SU-DHL-6 (cell line): ENCODE measurements at regions not wholly inside any gene's neighbourhood (a gene's known extent, or its start where the extent isn't known, plus 50 kb on each side); places are given as distances from the start of the nearest gene placed in this dataset.

Experiments used
- H2AFZ ChIP-seq: fragments of 200-600 bp; sonication (generic); 2 replicates; pipeline ENCODE4 v1.6.1; 2014; ENCODE audit warnings: low read depth, mild to moderate bottlenecking, moderate library complexity, mixed read lengths, antibody characterized with exemption, low read length; ENCODE audit not compliant: severe bottlenecking
- H3F3A ChIP-seq: fragments of 200-600 bp; shearing (Covaris generic); 2 replicates; pipeline ENCODE4 v1.6.0; 2016; ENCODE audit warnings: antibody characterized with exemption, mild to moderate bottlenecking; ENCODE audit not compliant: insufficient read depth
- H3K27ac ChIP-seq: fragments of 200-600 bp; sonication (generic); 2 replicates; pipeline ENCODE4 v1.5.1; 2016; ENCODE audit warnings: low read depth, mild to moderate bottlenecking, low read length, moderate library complexity, mixed read lengths
- H3K27me3 ChIP-seq: fragments of 200-600 bp; sonication (generic), shearing (Covaris generic); 2 replicates; pipeline ENCODE4 v1.6.0; 2014; ENCODE audit warnings: mild to moderate bottlenecking, low read length
- H3K36me3 ChIP-seq: fragments of 200-600 bp; sonication (generic); 2 replicates; pipeline ENCODE4 v1.6.1; 2014; ENCODE audit warnings: mild to moderate bottlenecking, low read length, mixed read lengths
- H3K4me2 ChIP-seq: fragments of 300-600, 200-600 bp; shearing (Covaris generic), sonication (generic); 2 replicates; pipeline ENCODE4 v1.6.0; 2014; ENCODE audit warnings: low read length, low read depth, mild to moderate bottlenecking; ENCODE audit not compliant: poor library complexity, severe bottlenecking
- H3K4me3 ChIP-seq: fragments of 200-600 bp; sonication (generic); 2 replicates; pipeline ENCODE4 v1.5.1; 2014; ENCODE audit warnings: antibody characterized with exemption, low read length, mild to moderate bottlenecking, mixed read lengths; ENCODE audit not compliant: insufficient read depth, poor library complexity, severe bottlenecking
- H3K79me2 ChIP-seq: fragments of 200-600 bp; sonication (generic); 2 replicates; pipeline ENCODE4 v1.6.1; 2014; ENCODE audit warnings: mild to moderate bottlenecking, low read length, moderate library complexity; ENCODE audit not compliant: insufficient read depth
- H3K9ac ChIP-seq: fragments of 200-600 bp; sonication (generic); 2 replicates; pipeline ENCODE4 v1.7.0; 2014; ENCODE audit warnings: mild to moderate bottlenecking, low read length
- H3K9me2 ChIP-seq: fragments of 200-600 bp; sonication (generic); replicated peaks from 2 replicates; pipeline ENCODE4 v1.6.1; 2014; ENCODE audit warnings: low read length; ENCODE audit not compliant: insufficient read depth
- H3K9me3 ChIP-seq: fragments of 200-600 bp; sonication (generic); 2 replicates; pipeline ENCODE4 v1.6.1; 2014; ENCODE audit warnings: low read length, mixed read lengths; ENCODE audit not compliant: insufficient read depth
- H4K20me1 ChIP-seq: fragments of 200-600 bp; sonication (generic); 2 replicates; pipeline ENCODE4 v1.6.1; 2014; ENCODE audit warnings: low read depth, mild to moderate bottlenecking, antibody characterized with exemption, low read length, moderate library complexity, mixed read lengths
- CTCF ChIP-seq: fragments of 200-600 bp; sonication (generic); IDR thresholded peaks from one replicate; pipeline ENCODE4 v1.5.1; 2017; ENCODE audit warnings: antibody characterized with exemption, mild to moderate bottlenecking, low read length, moderate library complexity; ENCODE audit not compliant: insufficient read depth, poor library complexity, severe bottlenecking
- EZH2phosphoT487 ChIP-seq: fragments of 200-600 bp; sonication (generic), shearing (Covaris generic); conservative IDR thresholded peaks from 2 replicates; pipeline ENCODE4 v1.6.1; 2018; ENCODE audit warnings: mild to moderate bottlenecking, antibody characterized with exemption, low read length, moderate library complexity, mixed read lengths

GRCh38 chr10:78657163-78657861 lies 411.5 kb upstream of the ZMIZ1 start:
- peak; percentile 54 for TF ChIP-seq CTCF
- no peak for TF ChIP-seq EZH2phosphoT487
- Histone ChIP-seq H2AFZ (no peak overlapping the region), H3K4me3 (no peak overlapping the region), H3K4me2 (peak overlapping the region; percentile 69), H3K27ac (peak overlapping the region; percentile 94), H3K79me2 (no peaks in the 10 kb centered on the region), H3K36me3 (no peaks in the 10 kb centered on the region), H3K27me3 (no peaks in the 10 kb centered on the region), H3K9ac (no peak overlapping the region), H4K20me1 (no peaks in the 10 kb centered on the region), H3K9me3 (no peaks in the 10 kb centered on the region), H3F3A (peaks cover 16% of the 10 kb centered on the region), H3K9me2 (no peaks in the 10 kb centered on the region)

GRCh38 chr10:78657862-78658165 lies 411.0 kb upstream of the ZMIZ1 start:
- peak overlapping the region; percentile 7 for H2AFZ ChIP-seq
- H3K36me3 ChIP-seq = no peaks in the 10 kb centered on the region
- H3K27me3 ChIP-seq = no peaks in the 10 kb centered on the region
- H3K4me2 ChIP-seq = peak overlapping the region; percentile 69
- peaks cover 16% of the 10 kb centered on the region for H3F3A ChIP-seq
- peak overlapping the region; percentile 94 for H3K27ac ChIP-seq
- TF ChIP-seq EZH2phosphoT487 (no peak), CTCF (peak; percentile 6)
- H3K9ac ChIP-seq = peak overlapping the region; percentile 42
- no peaks in the 10 kb centered on the region for H3K9me2 ChIP-seq
- H3K79me2 ChIP-seq = no peaks in the 10 kb centered on the region
- no peaks in the 10 kb centered on the region for H4K20me1 ChIP-seq
- no peaks in the 10 kb centered on the region for H3K9me3 ChIP-seq
- H3K4me3 ChIP-seq = no peak overlapping the region

- Histone ChIP-seq H3K36me3 (no peaks in the 10 kb centered on the region), H4K20me1 (no peaks in the 10 kb centered on the region), H3K27me3 (no peaks in the 10 kb centered on the region), H3K27ac (peak overlapping the region; percentile 94), H2AFZ (peak overlapping the region; percentile 7), H3K79me2 (no peaks in the 10 kb centered on the region), H3K4me3 (peak overlapping the region; percentile 36), H3K4me2 (peak overlapping the region; percentile 69), H3K9me2 (no peaks in the 10 kb centered on the region), H3F3A (peaks cover 16% of the 10 kb centered on the region), H3K9ac (peak overlapping the region; percentile 42), H3K9me3 (peaks cover 3% of the 10 kb centered on the region; the same call in 1 of the 2 replicates)
- no peak for TF ChIP-seq CTCF
- no peak for TF ChIP-seq EZH2phosphoT487
Observed at GRCh38 chr10:78658645-78659597, 409.8 kb upstream of the ZMIZ1 start.
